Glomerular endothelial cell (primary cell): ENCODE measurements at regions not wholly inside any gene's neighbourhood (a gene's known extent, or its start where the extent isn't known, plus 50 kb on each side); places are given as distances from the start of the nearest gene placed in this dataset.

Experiments
- DNase-seq: peaks from one replicate; pipeline ENCODE4 v3.0.0-alpha.2; 2011; ENCODE audit warnings: low read depth, low spot score; ENCODE audit errors: extremely low read depth

DNA sequence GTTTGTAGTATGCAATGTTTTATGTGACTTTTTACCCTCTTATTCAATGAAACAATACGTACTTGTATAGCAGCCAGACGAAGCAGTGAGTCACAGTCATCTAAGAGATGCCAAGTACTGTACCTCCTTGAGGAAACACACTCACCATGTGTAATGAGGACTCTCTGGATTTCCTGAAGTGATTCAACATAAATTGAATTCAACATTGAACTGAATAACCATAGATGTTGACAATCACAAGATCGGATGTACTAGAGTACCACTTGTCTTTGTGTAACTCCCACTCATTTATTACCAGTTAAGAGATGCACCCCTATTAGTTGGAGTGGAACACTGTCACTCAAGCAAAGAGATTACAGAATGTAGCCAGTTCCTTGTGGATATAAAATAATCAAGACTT is 175.2 kb upstream of the HMGA2 start:
- peak; percentile 100 for DNase-seq

DNA sequence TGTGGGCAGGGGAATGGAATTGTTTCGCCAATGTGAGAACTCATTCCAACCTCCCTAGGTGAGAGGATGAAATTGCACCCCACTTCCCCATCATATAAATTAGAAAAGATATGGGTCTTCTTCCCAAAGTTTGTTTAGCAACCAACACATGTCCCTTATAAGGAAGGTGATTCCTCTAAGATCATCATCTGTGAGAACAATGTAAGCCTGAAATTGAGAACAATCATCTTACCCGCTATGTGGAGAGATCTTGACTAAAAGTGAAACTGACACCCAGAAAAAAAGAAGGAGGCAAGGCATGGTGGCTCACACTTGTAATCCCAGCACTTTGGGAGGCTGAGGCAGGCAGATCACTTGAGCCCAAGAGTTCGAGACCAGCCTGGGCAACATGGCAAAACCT is 173.2 kb upstream of the HMGA2 start:
- no peak for DNase-seq

DNA sequence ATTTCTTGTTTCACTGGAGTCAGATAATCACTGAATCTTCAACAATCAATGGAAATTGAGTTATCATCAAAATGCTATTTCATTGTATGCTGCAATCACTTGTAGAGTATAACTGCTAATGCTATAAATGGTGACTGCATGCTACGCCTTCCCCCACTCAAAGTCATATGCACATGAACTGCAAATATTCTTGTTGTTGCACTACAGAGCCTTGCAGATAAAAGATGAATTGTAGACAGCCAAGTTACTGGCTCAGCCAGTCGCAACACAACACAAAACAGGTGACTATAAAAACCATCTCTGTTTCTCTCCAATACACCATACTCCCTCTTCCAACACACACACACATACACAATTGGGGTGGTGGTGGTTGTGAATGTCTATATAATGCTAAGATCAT is 171.0 kb upstream of the HMGA2 start:
- DNase-seq, result no peak

DNA sequence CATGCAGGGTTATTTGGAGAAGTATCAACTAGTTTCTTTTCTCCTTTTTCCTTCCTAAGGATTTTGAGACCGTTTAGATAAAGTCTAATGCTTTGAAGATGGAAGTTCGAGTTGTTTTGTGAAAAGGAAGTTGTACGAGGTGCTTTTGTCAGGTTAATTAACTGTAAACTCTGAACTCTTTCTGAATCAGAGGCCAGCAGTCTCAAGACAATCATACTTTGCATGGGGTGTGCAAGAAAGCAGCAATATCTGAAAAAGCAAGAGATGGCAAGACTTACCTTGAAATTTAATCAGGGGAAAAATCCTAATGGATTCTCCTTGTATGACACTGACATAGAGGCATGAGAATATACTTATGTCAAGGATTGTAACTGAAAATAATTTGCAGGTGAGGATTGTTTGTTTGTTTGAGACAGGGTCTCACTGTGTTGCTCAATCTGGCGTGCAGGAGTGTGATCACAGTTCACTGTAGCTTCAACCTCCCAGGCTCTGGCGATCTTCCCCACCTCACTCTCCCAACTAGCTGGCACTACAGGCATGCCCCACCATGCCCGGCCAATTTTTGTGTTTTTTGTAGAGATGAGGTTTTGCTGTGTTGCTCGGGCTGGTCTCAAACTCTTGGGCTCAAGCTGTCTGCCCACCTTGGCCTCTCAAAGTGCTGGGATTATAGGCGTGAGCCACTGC is 170.2 kb upstream of the HMGA2 start:
- no peak for DNase-seq

DNA sequence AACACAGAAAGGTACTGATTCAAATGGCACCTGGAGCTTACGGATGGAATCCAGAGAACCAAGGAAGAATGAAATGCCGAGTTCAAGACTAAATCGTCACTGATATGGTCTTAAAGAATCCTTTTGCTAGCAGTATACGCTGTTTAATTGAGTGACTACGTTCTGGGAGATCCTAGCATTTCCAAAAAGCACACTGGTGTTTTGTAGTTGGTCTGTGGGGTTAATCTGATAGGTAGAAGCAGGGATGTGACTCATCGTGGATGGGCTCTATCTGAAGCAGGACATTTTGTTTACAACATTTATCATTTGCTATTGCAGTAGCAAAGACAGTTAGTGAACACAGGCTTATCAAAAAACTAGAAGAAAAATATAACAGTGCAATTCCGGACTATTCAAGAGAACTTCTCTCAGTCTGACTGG is 169.2 kb upstream of the HMGA2 start:
- no peak for DNase-seq

DNA sequence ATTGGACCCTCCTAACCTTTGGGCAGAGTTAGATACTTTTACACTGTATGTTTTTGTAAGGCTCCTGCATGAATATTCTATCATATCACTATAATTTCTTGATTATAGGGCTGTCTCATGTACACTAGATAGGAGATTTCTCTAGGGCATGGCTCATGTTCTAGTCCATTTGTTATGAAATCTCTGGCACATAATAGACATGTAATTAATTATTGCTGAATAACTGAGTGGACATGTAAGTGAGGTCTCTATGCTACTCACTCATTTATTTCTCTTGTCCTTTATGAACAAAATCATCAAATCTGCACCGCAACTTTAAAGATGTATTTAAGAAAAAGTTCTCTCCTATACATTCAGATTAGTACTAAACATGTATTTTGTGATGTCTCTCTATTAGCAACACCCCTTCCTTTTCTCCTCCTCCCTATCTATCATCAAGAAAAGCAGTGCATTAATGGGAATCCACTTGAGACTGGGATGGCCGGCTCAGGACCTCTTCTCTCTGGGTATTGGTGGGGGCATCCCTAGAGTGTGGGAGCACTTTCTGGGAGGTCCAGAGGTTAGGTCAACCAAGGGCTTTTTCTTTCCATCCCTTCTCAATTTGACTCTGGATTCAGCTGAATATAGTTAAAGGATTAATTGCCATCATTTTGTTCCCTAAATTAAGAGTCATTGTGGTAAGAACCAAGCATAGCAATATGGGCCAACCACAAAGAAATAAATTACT is 168.0 kb upstream of the HMGA2 start:
- DNase-seq, result no peak

DNA sequence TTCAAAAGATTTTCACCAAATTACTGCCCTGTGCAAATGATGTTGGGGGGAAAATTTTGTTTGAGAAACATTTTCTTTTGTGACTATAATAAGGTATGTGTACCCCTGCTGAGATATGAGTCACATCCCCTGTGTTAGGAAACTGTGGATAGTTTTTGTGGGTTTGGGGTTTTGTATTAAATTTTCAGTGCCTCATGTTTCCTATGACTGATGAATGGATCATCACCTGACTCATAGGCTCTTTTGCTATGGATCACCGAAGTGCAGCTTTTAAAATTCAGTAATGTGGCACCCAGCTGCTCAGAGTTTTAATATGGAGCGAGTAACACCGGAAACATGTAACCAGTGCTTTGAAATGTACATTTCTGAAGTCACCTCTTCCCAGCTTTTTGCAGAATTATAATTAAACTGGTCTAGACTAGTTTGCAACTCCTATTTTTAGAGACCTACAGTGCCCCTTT is 167.4 kb upstream of the HMGA2 start:
- no peak for DNase-seq

DNA sequence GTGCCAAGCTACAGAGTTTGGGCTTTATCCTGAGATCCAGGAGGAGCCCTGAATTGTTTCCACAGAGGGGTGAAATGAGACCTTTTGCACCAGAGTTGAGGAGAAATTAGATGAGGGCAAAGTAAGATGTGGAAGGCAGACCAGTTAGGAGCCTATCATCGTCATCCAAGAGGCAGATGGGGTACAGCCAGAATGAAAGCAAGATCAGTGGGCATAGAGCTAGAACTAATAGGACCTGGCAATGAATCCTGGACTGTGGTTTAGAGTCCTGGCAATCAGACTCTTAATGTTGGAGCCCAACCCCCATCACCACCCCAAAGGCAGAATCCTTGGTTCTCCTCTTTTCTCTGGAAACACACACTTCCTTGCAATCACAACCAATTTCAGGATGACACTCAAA is 166.6 kb upstream of the HMGA2 start:
- DNase-seq, result no peak

DNA sequence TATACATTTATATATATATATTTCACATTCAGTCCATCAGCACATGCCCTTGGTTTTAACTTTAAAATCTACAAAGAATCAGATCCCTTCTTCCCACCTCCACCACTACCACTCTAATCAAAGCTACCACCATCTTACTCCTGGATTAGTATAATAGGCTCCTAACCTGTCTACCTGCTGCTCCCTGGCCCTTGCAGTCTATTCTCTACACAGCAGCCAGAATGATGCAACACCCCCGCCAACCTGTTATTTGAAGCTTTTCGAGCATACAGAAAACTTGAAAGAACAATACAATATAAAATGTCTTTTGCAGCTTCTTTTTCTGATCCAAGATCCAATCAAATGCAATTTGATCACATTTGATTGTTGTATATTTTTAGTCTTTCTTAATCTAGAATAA is 165.9 kb upstream of the HMGA2 start:
- no peak for DNase-seq

DNA sequence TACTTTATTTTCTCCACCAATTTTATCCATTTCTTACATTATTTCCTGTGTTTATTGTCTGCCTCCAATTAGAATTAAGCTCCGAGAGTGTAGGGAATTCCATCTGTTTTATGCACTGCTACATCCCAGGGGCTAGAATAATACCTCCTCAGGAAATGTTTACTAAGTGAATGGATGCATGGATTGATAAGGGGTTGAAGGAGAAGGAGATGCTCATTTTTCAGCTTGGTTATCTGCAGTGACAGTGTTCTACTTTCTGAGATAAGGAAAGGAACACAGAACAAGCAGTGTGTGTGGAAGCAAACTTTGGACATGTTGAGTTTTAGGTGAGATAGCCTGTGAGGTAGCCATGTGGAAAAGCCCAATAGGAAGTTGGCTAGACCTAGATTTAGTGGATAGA is 164.6 kb upstream of the HMGA2 start:
- DNase-seq, result no peak

DNA sequence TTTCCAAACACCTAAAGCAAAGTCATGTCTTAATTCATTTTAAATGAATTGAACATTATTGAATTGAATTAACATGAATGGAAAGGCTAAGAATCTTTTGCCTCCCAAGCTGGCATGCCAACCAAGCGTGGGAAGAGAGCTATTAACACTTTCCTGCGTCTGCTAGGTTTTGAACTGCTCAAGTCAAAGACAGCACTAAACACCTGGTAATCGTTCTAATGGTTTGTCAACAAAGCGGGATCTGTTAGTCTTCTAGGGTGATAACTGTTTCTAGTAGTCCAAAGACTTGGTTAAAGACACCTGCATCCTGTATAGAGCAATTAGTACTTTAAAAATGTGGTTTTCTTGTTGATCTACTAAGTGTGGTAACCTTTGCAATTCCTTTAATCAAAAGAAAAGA is 164.2 kb upstream of the HMGA2 start:
- no peak for DNase-seq

DNA sequence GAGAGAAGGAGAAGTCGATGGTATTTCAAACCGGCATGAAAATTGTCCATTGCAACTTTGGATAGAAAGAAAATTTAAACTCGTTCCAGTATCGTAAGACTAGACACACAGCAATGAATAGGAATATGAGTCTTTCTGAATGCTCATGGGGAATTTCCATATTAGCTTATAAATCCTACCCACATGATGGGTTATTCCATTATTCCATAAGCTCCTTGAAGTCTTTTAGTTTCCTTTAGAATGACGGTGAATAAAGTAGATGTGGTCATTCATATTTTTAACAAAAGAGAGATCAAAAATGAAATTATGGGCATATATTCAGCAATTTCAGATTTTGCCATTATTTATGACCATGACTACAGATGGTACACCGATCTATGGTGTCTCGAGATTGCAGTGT is 163.4 kb upstream of the HMGA2 start:
- DNase-seq, result no peak

DNA sequence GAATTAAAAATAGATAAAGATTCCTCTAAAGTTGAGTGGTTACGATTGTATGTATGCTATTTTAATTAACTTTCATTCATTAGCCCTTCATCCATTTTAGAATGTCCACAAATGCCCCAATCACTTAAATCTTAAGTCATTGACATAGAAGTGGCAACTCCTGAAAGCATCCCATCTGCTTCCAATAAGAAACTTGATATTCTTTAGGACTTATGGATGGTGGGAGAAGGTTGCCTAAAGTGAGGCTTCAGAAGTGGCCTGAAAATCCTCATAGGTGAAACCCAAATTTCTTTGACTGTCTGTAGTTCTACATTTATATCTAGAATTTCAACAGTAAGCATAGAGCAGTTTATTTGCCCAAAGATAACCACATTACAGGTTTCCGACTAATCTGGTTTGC is 161.7 kb upstream of the HMGA2 start:
- no peak for DNase-seq

DNA sequence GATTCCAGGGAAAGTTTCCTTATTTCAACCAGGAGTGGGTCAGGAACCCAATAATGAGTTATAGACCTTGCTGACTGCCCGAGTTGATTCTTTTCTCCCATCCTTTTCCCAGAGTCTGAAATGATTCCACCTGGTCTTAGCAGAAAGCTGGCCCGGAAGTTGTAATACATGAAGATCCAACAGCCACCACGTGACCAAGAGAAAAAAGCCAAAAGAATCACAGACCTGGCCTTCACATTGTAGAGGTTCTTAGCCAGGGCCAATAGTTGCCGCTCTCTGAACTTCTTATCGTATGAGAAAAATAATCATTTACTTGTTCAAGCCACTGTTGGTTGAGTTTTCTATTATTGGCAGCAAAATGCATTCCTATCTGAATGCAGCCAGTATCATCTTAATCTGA is 161.2 kb upstream of the HMGA2 start:
- DNase-seq, result no peak

DNA sequence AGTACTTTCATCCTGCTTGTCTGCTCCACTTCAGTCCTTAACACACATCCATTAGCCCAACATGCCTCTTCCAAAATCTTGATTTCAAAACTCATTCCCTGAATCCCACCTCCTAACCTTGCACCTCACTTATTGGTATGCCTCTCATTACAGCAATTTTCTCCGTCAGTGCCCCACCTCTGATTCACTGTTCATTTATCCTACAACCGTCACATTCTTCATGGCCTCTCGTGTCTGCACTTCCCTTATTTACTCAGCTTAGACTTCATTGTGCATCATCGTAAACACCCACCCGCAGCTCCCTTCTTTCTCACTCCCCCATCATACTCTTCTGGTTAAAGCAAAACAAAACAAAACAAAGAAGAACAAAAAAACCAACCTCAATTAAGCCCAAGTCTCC is 160.6 kb upstream of the HMGA2 start:
- DNase-seq, result no peak

DNA sequence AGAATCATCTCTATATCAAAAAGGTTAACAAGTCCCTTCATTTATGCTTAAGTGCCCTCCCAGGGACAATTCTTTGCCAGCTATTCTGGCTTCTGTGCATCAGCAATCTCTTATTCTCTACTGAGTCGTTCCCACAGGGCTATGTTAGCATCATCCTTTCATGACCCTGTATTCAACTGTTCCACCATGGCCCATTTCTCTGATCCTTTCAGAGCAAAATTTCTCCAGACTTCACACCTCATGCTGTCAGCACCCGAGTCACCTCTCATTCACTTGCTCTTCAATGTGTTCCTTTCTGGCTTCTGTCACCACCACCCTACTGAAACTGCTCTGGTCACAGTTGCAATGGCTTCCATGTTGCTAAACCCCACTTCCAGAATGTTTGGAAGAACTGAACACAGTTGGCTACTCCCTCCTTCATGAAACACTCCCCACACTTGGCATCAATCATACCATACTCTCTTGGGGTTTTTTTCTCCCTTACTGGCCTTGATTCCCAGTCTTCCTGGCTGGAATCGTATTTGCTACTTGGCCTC is 159.5 kb upstream of the HMGA2 start:
- DNase-seq, result no peak

DNA sequence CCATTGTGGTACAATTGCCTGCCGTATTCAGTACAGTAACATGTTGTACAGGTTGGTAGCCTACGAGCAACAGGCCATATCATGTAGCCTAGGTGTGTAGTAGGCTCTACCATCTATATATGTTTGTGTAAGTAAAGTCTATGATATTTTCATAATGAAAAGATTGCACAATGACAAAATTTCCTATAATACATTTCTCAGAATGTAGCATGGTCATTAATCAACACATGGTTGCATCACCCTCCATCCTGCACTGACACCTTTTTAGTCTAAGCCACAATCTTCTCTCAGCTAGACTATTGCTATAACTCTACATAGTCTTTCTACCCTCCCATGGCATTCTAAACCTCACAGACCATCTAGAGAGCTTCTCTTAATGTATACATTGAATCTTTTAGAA is 158.5 kb upstream of the HMGA2 start:
- DNase-seq, result no peak

DNA sequence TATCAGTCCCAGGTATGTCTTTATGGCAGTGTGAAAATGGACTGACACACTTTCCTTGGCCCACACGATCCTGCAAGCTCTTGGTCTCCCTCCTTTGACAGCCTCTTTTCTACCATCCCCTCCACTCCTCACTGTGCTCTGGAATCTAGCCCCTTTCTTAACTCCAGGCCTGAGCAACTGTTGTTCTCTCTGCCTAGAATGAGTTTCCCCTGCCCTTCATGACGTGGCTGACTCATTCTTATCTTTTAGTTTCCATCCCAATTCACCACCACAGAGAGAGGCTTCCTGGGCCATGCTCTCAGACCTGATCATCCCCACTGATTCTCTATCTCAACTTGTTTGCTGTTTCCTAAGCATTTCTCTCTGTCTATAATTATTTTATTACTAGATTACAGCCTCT is 157.4 kb upstream of the HMGA2 start:
- no peak for DNase-seq

DNA sequence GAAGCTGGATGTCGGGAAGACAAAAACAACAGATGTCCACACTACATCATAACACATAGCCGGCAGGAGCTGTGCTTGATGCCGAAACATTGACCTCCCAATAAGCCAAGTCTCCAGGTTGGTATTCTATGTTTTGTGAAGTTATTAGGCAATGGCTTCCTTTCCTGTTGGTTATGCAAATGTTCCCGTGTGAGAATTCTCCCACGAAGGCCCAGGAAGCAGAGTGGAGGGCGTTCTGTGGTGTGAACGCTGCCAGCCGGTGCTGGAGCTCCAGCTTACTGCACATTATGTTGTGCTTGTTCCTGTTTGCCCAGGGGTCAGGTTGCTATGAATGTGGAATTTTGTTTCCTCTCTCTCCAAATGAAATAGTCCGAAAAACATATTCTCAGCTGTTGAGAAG is 156.4 kb upstream of the HMGA2 start:
- no peak for DNase-seq

DNA sequence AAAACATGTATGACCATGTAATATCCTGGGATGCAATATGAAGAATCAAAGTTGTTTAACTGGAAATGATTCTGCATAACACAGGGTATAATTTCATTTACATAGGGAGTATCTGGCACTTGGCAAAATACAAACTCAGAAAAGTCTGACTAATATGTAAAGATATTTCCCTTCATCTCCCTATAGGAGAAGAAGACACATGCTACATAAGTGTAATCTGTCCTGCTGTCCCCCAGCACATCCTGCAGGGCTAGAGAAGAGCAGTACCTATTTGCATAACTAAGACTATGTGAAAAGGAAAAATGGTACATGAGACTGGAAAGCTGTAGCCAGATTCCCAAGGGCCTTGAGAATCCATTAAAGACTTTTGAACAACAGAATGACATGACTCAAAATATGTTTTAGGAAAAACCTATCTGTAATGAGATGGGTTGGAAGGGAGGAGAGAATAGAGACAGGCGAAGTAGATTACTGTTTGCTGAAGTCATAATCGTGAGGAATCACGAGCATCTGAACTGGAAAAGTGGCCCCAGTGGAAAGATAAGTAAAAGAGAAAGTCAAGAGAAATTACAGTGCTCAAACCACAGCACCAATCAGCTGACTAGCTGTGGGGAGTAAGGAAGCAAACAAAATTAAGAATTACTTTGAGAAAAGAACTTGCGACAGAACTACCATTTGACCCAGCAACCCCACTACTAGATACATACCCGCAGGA is 155.1 kb upstream of the HMGA2 start:
- no peak for DNase-seq

DNA sequence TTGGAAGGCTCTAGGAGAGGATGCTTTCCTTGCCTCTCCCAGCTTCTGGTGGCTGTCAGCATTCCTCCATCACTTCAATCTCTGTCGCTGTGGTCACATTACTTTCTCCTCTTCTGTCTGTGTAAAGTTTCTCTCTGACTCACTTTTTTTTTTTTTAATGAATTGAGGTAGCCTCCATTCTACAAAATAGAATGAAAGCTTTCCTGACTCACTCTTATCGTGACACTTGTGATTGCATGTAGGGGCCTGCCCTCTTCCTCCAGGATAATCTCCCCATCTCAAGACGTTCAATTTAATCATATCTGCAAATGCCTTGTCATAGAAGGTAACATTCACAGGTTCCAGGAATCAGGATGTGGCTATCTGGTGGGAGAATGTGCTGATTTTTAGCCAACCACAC is 153.5 kb upstream of the HMGA2 start:
- DNase-seq, result no peak

DNA sequence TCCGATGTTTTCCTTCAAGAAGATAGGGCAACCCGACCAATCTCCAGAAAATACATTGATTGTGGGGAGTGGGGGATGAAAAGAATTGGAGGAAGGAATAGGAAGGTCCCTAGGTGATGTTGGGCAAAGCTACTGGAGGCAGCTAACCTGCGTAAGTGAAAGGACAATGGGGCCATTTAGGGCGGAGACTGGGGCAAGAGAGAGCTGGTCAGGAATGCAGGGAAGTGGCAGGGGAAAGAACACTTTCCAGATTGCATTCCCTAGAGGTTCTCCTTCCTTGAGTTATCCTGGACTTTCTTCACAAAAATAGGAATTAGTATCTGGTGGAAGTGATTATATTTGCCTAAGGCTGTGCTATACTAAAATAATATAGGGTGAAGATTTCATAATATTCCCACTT is 151.8 kb upstream of the HMGA2 start:
- no peak for DNase-seq
